RWPE1 (cell line): ENCODE measurements at regions not wholly inside any gene's neighbourhood (a gene's known extent, or its start where the extent isn't known, plus 50 kb on each side); places are given as distances from the start of the nearest gene placed in this dataset.
A peak's percentile ranks its signal among the peaks of the same experiment; 100 is the strongest.

Source experiments
- CTCF ChIA-PET: fragments of 350-600 bp; sonication (Branson Sonifier 250); formaldehyde crosslinking; extraction: SDS; loops from one replicate; lab custom pipeline; 2021; lab: Yijun Ruan, JAX
- POLR2A ChIA-PET: fragments of 400-600 bp; formaldehyde crosslinking; extraction: SDS; loops from one replicate; lab custom pipeline; 2020; ENCODE audit warnings: antibody characterized with exemption; ENCODE audit not compliant: low non-redundant PET; lab: Yijun Ruan, JAX
- DNase-seq: peaks from one replicate; pipeline ENCODE4 v3.0.0; 2012; ENCODE audit warnings: low spot score
- H3K27ac ChIP-seq: fragments of 450-650 bp; 2 replicates; pipeline ENCODE4 v1.5.1; 2017
- TF ChIP-seq, protein P1 (sequence below): fragments of 450-650 bp; conservative IDR thresholded peaks from 2 replicates; pipeline ENCODE4 v1.5.1; 2017; ENCODE audit warnings: low read depth, mild to moderate bottlenecking

DNA sequence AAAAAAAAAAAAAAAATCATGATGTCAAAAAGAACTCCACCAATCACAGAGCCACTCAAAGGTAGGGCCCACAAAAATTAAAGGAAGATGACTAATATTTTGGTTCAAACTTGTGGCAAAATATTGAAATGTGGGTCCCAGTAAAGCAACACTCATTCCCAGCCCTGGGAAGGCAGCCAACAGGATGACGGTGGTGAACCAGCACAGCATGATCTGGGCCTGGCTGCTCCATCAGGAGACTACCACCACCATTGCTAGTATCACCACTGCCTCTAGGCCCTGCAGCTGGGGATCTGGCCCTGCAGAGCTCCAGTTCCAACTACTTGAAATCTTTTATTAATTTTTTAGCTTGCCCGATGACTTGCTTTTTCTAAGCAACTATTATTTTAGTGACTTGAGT, 206.8 kb upstream of the ITGA1 start:
- peak; percentile 41 for DNase-seq
- POLR2A ChIA-PET: no interaction called here
- no peak overlapping the region for H3K27ac ChIP-seq
- CTCF ChIA-PET: interaction anchor here (0.6 to 1.2 kb wide), 2 partner anchors 30 to 44 kb away, joined by 3 read pairs; no protein-coding TSS in a partner anchor
- TF ChIP-seq, protein P1, sequence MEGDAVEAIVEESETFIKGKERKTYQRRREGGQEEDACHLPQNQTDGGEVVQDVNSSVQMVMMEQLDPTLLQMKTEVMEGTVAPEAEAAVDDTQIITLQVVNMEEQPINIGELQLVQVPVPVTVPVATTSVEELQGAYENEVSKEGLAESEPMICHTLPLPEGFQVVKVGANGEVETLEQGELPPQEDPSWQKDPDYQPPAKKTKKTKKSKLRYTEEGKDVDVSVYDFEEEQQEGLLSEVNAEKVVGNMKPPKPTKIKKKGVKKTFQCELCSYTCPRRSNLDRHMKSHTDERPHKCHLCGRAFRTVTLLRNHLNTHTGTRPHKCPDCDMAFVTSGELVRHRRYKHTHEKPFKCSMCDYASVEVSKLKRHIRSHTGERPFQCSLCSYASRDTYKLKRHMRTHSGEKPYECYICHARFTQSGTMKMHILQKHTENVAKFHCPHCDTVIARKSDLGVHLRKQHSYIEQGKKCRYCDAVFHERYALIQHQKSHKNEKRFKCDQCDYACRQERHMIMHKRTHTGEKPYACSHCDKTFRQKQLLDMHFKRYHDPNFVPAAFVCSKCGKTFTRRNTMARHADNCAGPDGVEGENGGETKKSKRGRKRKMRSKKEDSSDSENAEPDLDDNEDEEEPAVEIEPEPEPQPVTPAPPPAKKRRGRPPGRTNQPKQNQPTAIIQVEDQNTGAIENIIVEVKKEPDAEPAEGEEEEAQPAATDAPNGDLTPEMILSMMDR: no peak

DNA sequence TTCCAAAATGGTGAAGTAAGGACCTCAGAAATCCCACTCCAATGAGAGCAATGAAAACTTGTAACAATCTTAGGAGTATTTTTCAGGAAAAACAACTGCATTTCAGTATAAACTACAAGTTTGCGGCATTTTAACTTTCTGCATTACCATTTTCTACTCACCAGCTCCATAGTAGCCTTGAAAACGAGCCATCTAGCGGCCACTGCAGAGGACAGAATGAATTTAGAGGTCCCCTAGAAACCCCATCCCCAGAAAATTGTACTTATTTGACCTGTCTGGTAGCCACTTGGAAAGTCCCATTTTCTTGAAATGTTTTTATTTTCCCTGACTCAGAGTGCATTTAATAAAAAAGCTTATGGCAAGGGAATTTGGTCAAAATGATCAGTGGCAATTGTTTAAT, 205.4 kb upstream of the ITGA1 start:
- ChIA-PET POLR2A (no interaction called here), CTCF (no interaction called here)
- no peak for DNase-seq
- H3K27ac ChIP-seq: no peak overlapping the region
- TF ChIP-seq, protein P1: peak; percentile 32; the same call in 1 of the 2 replicates

DNA sequence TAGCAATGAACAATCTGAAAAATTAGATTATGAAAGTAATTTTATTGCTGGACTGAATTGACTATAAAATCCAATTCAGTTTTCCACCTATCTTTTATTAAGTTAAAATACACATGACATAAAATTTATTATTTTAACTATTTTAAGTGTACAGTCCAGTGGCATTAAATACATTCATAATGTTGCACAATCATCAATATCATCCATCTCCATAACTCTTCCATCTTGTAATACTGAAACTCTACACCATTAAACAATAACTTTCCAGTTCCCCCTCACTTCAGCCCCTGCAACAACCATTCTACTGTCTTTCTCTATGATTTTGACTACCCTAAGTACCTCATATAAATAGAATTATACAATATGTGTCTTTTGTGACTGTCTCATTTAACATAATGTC, 200.6 kb upstream of the ITGA1 start:
- H3K27ac ChIP-seq: no peak overlapping the region
- ChIA-PET CTCF (no interaction called here), POLR2A (no interaction called here)
- no peak for DNase-seq
- TF ChIP-seq, protein P1: no peak

DNA sequence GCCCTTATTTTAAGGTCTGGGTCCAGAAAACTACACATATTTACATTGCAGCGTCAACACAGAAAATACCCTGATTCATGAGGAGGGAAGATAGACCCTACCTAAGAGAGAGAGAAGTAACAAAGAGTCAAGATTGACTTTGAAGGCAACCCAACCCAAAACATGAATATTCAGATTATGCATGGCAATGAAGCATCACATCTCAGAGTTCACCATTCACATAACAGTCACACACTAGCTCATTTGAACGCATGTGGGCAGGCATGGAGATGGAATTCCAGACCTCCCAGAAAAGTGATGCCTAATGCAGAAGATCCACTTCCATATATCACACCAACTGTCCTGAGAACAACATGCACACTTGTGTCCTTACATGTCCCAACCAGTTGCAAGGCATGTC, 190.1 kb upstream of the ITGA1 start:
- ChIA-PET POLR2A (no interaction called here), CTCF (no interaction called here)
- no peak overlapping the region for H3K27ac ChIP-seq
- no peak for DNase-seq
- TF ChIP-seq, protein P1: no peak

DNA sequence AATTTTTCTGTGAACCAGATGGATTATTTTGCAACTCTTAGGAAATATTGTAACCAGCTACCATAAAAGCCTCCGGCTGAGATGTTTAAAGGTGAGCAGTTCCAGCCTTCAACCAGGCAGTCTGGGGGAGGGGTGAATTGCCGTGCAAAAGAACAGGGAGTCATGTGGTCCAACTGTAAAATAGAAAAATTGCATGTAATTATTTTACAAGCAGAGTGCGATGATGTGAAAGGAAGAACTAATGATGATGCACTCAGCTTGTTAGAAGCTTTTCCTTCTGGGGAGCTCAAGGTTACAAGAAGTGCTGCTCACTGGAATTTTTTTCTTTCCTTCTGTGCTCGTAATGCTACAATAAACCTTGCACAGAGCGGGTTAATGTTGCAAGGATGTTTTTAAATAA, 188.7 kb upstream of the ITGA1 start:
- no peak for DNase-seq
- TF ChIP-seq, protein P1: no peak
- H3K27ac ChIP-seq: no peak overlapping the region
- CTCF ChIA-PET: no interaction called here
- POLR2A ChIA-PET: no interaction called here

DNA sequence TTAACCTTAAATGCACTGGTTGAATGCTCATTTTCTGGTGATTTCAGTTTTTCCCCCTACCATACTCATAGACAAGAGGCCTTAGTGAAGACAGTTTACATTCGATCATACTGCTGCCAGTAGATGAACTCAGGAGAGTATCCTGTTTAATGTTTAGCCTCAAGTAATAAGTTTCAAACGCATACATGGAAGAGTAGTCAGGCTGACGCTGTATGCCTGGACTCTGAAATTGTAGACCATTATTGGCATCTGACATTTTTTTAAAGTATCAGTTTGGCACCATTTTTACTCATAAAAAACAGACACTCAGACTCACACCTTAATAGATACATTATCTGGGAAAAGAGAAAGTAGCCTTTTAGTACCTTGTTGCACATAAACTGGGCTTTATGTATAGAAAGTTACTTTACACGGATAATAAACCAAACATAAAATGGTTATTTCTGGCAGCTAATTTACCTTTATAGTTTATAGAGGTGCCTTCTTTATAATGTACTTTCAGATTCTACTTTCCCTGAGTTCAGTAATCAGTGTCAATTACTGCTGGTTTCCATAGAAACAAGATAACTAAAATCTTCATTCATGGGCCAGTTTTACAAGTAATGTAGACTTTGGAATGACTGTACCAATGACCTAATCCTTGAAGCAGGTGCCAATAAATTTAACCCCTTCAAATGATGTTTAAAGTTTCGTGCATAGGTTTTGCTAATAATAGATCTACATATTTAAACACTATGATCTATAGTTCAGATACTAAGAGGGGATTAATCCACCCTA, 183.8 kb upstream of the ITGA1 start:
- DNase-seq: no peak
- ChIA-PET POLR2A (no interaction called here), CTCF (no interaction called here)
- no peak overlapping the region for H3K27ac ChIP-seq
- TF ChIP-seq, protein P1: no peak
